K562 (cell line): ENCODE measurements at regions not wholly inside any gene's neighbourhood (a gene's known extent, or its start where the extent isn't known, plus 50 kb on each side); places are given as distances from the start of the nearest gene placed in this dataset.
A peak's percentile ranks its signal among the peaks of the same experiment; 100 is the strongest.
"Not testable (repeated sequence)": the region's sequence is repeated elsewhere in the genome, so short reads cannot be mapped to it uniquely, and the experiment has no call there.

ENCODE experiments used
- ATAC-seq: fragments of 200-7000 bp; cut with Tn5 transposase; 3 replicates; pipeline ENCODE4 v1.9.1; 2020; ENCODE audit warnings: moderate library complexity
- BruUV-seq: library from RNA; stranded (reverse); fragments of 400-500 nt; replicated peaks from 2 replicates; lab custom pipeline; 2021; lab: Mats Ljungman, UMichigan
- CTCF ChIA-PET: fragments of 300-600 bp; formaldehyde crosslinking; extraction: SDS; loops from one replicate; lab custom pipeline; 2021; ENCODE audit warnings: low intra/inter-chr PET ratio; lab: Yijun Ruan, JAX
- POLR2A ChIA-PET: fragments of 300-600, 350-650 bp; sonication (Branson Sonifier 250); formaldehyde crosslinking; extraction: SDS; loops from one replicate; lab custom pipeline; 2021; ENCODE audit warnings: antibody characterized with exemption, inconsistent platforms; lab: Yijun Ruan, JAX
- DNase-seq, 4 experiments: peaks; one replicate each; pipeline versions ENCODE4 v3.0.0 to v3.0.0-alpha.2; 2011 to 2018; ENCODE audit warnings: low spot score in 3 of 4, mixed read lengths in 3 of 4; ENCODE audit errors: extremely low read depth in 1 of 4
- FAIRE-seq: peaks from 2 replicates; lab custom pipeline; 2011; peaks lifted over from hg19 to GRCh38; lab: Jason Lieb, UNC
- H2AFZ ChIP-seq: 2 replicates; pipeline ENCODE4 v1.6.0; 2011; ENCODE audit warnings: low read depth, low read length, control low read depth, inconsistent platforms
- H3K27ac ChIP-seq: fragments of 200-600 bp; 3 replicates; pipeline ENCODE4 v1.8.0; 2011; ENCODE audit warnings: low read depth, mild to moderate bottlenecking, control low read depth, inconsistent platforms, low read length, moderate library complexity, mixed read lengths; ENCODE audit errors: extremely low read depth
- H3K27me3 ChIP-seq, 2 experiments: fragments of 300-600 bp in 1 of 2; 2 replicates in 1 of 2; 3 replicates in 1 of 2; pipeline versions ENCODE4 v1.6.0 to v1.8.0; 2011; ENCODE audit warnings: inconsistent platforms in 2 of 2, low read length in 2 of 2, mild to moderate bottlenecking in 1 of 2, mixed read lengths in 1 of 2, moderate library complexity in 1 of 2; ENCODE audit not compliant: control insufficient read depth in 2 of 2, insufficient read depth in 2 of 2
- H3K36me3 ChIP-seq: fragments of 300-600 bp; 3 replicates; pipeline ENCODE4 v1.8.0; 2011; ENCODE audit warnings: mild to moderate bottlenecking, low read length, inconsistent platforms; ENCODE audit not compliant: control insufficient read depth, insufficient read depth
- H3K4me1 ChIP-seq, 2 experiments: fragments of 200-600 bp in 1 of 2; replicated peaks in 1 of 2; 2 replicates in 1 of 2; 3 replicates in 1 of 2; pipeline versions ENCODE4 v1.5.1 to v1.8.0; 2011; ENCODE audit warnings: inconsistent platforms in 2 of 2, low read length in 2 of 2, mild to moderate bottlenecking in 1 of 2, mixed read lengths in 1 of 2, moderate library complexity in 1 of 2; ENCODE audit not compliant: control insufficient read depth in 2 of 2, insufficient read depth in 2 of 2
- H3K4me2 ChIP-seq: 2 replicates; pipeline ENCODE4 v1.6.1; 2011; ENCODE audit warnings: low read length, control low read depth, inconsistent platforms, mixed read lengths; ENCODE audit not compliant: insufficient read depth
- H3K4me3 ChIP-seq: fragments of 200-600 bp; sonication (generic), shearing (Covaris generic); 2 replicates; pipeline ENCODE4 v1.5.1; 2016; ENCODE audit warnings: control low read depth, inconsistent platforms
- H3K79me2 ChIP-seq: fragments of 200-600 bp; 3 replicates; pipeline ENCODE4 v1.8.0; 2011; ENCODE audit warnings: low read length, inconsistent platforms; ENCODE audit not compliant: control insufficient read depth, insufficient read depth
- H3K9ac ChIP-seq, 2 experiments: 2 replicates each; pipeline versions ENCODE4 v1.6.0 to v1.6.1; 2011; ENCODE audit warnings: low read depth in 2 of 2, low read length in 2 of 2, control low read depth in 1 of 2, inconsistent platforms in 1 of 2, mild to moderate bottlenecking in 1 of 2, mixed read lengths in 1 of 2; ENCODE audit not compliant: insufficient read depth in 1 of 2
- H3K9me1 ChIP-seq: one replicate; pipeline ENCODE4 v1.6.0; 2011; ENCODE audit warnings: inconsistent platforms, mild to moderate bottlenecking, low read length, moderate library complexity; ENCODE audit not compliant: control insufficient read depth, insufficient read depth
- H3K9me3 ChIP-seq: replicated peaks from 2 replicates; pipeline ENCODE4 v1.5.1; 2011; ENCODE audit warnings: low read depth, low read length, inconsistent platforms; ENCODE audit not compliant: control insufficient read depth, insufficient read depth
- H4K20me1 ChIP-seq: replicated peaks from 2 replicates; pipeline ENCODE4 v1.6.1; 2011; ENCODE audit warnings: low read length, inconsistent platforms, mixed read lengths; ENCODE audit not compliant: control insufficient read depth, insufficient read depth
- CTCF ChIP-seq, 3 experiments: IDR thresholded peaks in 2 of 3; conservative IDR thresholded peaks in 1 of 3; 2 replicates each; pipeline ENCODE4 v1.5.1; 2011 to 2012; ENCODE audit warnings: low read length in 3 of 3, mild to moderate bottlenecking in 3 of 3, control low read depth in 2 of 3, improper control_type of control experiment in 1 of 3, inconsistent platforms in 1 of 3, low read depth in 1 of 3, mixed read lengths in 1 of 3, moderate library complexity in 1 of 3; ENCODE audit not compliant: insufficient read depth in 2 of 3
- WGBS: fragments of 100-300 bp; shearing (Covaris generic); methylation state at CpG from one replicate; pipeline ENCODE4 v1.1.6; 2016; ENCODE audit warnings: low coverage, mixed read lengths; ENCODE audit not compliant: insufficient coverage; ENCODE audit errors: missing lambda C conversion rate; 5-methylcytosine and 5-hydroxymethylcytosine counted together
- in situ Hi-C: fragments of 300-500 bp; cut with MboI; formaldehyde crosslinking; loops from 4 replicates; pipeline ENCODE4 v1.15.0; 2018; ENCODE audit warnings: inconsistent platforms, mixed read lengths
- intact Hi-C: fragments of 100-400 bp; cut with micrococcal nuclease; formaldehyde crosslinking; loops from 2 replicates; pipeline ENCODE4 v1.14.2; 2022

GRCh38 chr16:33920761-33921545 lies 461.5 kb downstream of the TP53TG3F start:
- H3K27me3 ChIP-seq, H3K4me3 ChIP-seq, CTCF ChIA-PET, H3K9ac ChIP-seq, H3K4me2 ChIP-seq, H3K9me1 ChIP-seq, in situ Hi-C loops, H3K79me2 ChIP-seq, H3K9me3 ChIP-seq, H3K27ac ChIP-seq, H2AFZ ChIP-seq, H3K4me1 ChIP-seq, H3K36me3 ChIP-seq, H4K20me1 ChIP-seq, POLR2A ChIA-PET, DNase-seq, intact Hi-C loops, FAIRE-seq, BruUV-seq: not testable (repeated sequence)
- TF ChIP-seq CTCF (IDR thresholded peaks at IDR 0.05 in 2 of 3, conservative IDR thresholded peaks at IDR 0.05 in 1 of 3; ENCODE audit: insufficient read depth in 2 of 3, low read depth in 1 of 3, low read length in 3 of 3), result peak in 1 of 3 experiments; percentile 8; a peak in 1 of 6 replicates
- 12% methylated on average over 5 of the region's 18 CpGs for WGBS
- peak; percentile 95 for ATAC-seq

- H3K9ac ChIP-seq, H3K9me3 ChIP-seq, H2AFZ ChIP-seq, H3K9me1 ChIP-seq, H3K4me3 ChIP-seq, H3K27me3 ChIP-seq, CTCF ChIA-PET, ATAC-seq, H3K79me2 ChIP-seq, in situ Hi-C loops, BruUV-seq, H3K36me3 ChIP-seq, H3K4me2 ChIP-seq, intact Hi-C loops, H3K27ac ChIP-seq, FAIRE-seq, DNase-seq, H4K20me1 ChIP-seq, H3K4me1 ChIP-seq, POLR2A ChIA-PET: not testable (repeated sequence)
- 0% methylated on average over 5 of the region's 10 CpGs for WGBS
Observed at GRCh38 chr16:33922914-33923313, 463.5 kb downstream of the TP53TG3F start.

GRCh38 chr16:33928026-33928425 lies 468.6 kb downstream of the TP53TG3F start:
- H3K4me3 ChIP-seq, H3K9me3 ChIP-seq, in situ Hi-C loops, DNase-seq, H3K9ac ChIP-seq, H3K9me1 ChIP-seq, POLR2A ChIA-PET, H2AFZ ChIP-seq, H4K20me1 ChIP-seq, FAIRE-seq, H3K4me1 ChIP-seq, H3K36me3 ChIP-seq, ATAC-seq, BruUV-seq, CTCF ChIA-PET, H3K79me2 ChIP-seq, intact Hi-C loops, H3K27me3 ChIP-seq, H3K27ac ChIP-seq, H3K4me2 ChIP-seq: not testable (repeated sequence)
- 0% methylated on average over 1 of the region's 39 CpGs for WGBS
